ENCODE measurements at regions not wholly inside any gene's neighbourhood (a gene's known extent, or its start where the extent isn't known, plus 50 kb on each side); places are given as distances from the start of the nearest gene placed in this dataset.
"Not testable (repeated sequence)": the region's sequence is repeated elsewhere in the genome, so short reads cannot be mapped to it uniquely, and the experiment has no call there.

GRCh38 chr13:71303144-71303543 is 563.9 kb downstream of the DACH1 start:
- DNase-seq (ENCODE audit: low read depth) = no peak

DNA sequence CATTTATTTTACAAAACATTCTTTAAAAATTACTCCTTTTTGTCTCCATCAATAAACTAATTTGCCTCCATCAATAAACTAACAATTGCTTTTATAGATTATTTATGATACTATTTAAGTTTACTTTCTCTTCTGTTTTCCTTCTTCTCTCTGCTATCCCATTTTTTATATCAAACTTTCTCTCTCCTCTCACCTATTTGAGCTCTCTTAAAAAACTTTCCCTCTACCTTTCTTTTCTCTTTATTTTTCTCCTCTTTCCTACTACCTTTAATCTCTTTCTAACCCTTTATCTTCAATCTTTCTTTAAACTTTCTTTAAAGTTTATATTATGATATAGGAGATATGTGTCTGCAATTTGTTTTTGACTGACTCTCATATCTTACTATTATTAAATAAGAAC is 566.4 kb downstream of the DACH1 start:
- DNase-seq (ENCODE audit: low read depth) = no peak

- DNase-seq (ENCODE audit: low read depth) = no peak
Measured at GRCh38 chr13:71291842-71292146, 575.2 kb downstream of the DACH1 start.

- peak; percentile 75 for DNase-seq (ENCODE audit: low read depth)
Measured at GRCh38 chr13:71290963-71291841, 575.8 kb downstream of the DACH1 start.

GRCh38 chr13:71289980-71290379 is 577.0 kb downstream of the DACH1 start:
- not testable (repeated sequence) for DNase-seq (ENCODE audit: low read depth)

- no peak for DNase-seq (ENCODE audit: low read depth)
Measured at GRCh38 chr13:71285700-71286099, 581.3 kb downstream of the DACH1 start.

- DNase-seq (ENCODE audit: low read depth) = no peak
Measured at GRCh38 chr13:71278512-71278911, 588.5 kb downstream of the DACH1 start.

DNA sequence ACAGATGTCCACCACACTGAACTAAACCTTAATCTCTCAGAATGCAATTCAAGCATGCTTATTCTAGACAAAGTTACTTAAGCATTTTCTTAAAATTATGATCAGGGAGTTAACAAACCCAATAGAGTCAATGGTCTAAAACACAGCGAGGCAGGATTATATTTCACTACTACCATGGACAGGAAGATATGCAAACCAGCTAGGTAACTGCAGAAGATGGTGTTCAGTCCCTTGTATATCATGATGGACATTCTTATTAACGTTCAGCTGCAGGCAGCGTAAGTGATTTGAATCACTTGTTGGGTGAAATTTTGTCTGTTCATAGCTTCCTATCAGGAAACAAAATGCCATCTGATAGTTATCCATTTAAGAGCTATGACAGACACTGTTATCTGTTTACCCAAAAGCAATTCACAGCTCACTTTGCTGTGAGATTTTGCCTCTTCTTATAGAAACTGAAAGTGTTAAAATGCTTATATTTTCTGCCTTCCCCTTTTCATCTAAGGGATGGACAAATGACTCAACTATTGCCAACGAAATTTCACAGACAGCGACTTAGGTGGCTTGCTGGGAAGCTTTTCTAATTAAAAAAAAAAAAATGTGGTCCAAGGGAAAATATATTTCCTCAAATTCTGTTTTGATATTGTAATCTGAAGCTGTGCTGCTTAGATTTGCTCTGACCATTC is 591.9 kb downstream of the DACH1 start:
- no peak for DNase-seq (ENCODE audit: low read depth)

DNA sequence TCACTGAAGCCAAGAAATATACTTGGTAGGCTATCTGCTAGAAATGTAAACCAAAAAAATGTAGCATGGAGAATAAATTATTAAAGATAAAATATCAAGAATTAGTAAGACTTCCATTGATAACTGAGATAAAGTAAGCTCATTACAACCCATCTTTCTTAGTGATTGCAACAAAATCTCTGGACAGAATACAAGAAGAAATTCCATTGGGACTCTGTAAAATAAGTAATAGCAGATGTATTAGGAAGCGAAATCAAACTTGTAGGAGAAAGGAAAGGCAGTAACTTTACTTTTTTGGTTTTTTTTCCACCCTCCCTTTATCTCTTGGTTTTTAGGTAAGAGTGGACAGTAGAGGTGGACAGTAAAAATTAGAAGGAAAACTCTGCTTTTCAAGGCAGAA is 605.7 kb downstream of the DACH1 start:
- no peak for DNase-seq (ENCODE audit: low read depth)

GRCh38 chr13:71260246-71260645 is 606.8 kb downstream of the DACH1 start:
- DNase-seq (ENCODE audit: low read depth) = no peak

DNA sequence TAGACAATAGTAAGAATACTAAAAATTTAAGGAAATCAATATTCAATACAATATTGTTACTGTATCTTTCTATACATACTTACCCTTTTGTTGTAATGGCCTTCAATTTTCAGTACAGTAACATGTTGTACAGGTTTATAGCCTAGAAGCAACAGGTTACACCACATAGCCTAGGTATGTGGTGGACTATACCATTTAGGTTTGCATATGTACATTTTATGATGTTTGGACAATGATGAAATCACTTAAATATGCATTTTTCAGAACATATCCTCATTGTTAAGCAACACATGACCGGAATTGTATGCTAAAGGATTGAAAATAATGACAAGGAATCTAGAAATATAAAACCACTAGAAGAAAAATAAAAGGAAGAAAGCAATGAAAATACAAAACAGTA is 611.4 kb downstream of the DACH1 start:
- no peak for DNase-seq (ENCODE audit: low read depth)

GRCh38 chr13:71254384-71254783 is 612.6 kb downstream of the DACH1 start:
- no peak for DNase-seq (ENCODE audit: low read depth)

DNA sequence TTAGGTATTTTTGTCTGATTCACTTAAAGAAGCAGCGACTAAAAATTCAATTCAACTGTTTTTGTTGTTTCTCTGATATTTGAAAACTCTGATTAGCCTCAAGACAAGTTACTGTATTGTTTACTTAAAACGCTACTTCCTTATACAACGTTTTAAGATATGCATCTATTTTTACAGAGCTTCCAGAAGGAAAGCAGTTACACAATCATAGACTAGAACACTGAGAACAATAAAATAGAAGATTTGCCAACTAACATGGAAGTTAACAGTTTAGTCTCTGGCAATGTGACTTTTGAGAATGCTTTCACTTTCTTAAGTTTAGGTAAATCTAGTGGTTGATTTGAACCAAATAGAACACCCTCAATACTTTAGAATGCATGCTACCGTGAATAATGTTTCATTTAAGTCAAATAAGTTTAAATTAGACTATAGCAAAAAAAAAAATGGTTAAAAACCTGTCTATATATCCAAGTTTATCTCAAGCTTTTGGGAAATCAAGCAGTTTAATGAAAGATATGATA is 614.8 kb downstream of the DACH1 start:
- no peak for DNase-seq (ENCODE audit: low read depth)

DNA sequence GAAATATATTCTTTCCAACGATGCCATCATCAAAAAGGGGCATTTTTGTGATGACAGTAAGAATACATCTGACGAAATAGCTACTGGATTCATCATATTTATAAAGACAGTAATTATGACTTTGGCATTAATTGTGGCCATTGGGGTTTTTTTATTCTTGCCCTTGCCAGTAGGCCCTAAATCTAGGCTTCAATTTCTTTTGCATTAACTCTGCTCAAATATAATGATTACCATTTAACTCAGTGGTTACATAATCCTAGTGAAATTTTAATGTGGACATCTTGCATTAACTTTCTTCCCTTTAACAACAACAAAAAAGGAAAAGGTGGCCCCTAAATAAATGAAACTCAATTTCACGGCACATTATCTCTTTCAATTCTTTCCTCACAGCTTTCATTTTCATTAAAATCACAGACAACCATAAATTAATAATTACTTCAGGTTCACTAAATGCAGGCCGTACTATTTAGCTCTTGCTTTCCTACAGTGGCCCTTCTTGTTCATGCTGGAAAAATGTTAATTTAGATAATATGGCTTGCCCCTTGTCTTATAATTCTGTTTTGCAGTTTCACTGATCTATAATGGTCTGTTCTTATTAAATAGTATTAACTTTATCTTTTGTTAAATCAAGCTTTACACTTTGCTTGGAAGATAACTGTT is 615.6 kb downstream of the DACH1 start:
- DNase-seq (ENCODE audit: low read depth) = no peak

DNA sequence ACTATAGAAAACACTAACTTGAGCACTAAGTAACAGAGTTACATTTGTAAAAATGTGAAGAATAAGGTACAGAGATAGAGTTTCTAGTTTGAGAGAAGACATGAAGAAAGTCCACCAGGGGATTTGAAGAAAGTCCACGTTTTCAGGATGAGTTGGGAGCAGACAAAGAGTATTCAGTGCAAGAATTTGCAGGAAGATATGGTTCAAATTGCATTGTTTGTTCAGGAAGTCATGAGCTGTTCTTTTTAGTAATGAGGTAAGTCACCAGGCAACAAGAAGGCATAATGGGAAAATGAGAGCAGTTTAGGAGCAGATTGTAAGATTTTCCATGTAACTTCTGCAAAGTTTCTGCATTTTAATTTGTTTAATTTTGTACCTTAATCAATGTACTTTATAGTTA is 618.0 kb downstream of the DACH1 start:
- no peak for DNase-seq (ENCODE audit: low read depth)

DNA sequence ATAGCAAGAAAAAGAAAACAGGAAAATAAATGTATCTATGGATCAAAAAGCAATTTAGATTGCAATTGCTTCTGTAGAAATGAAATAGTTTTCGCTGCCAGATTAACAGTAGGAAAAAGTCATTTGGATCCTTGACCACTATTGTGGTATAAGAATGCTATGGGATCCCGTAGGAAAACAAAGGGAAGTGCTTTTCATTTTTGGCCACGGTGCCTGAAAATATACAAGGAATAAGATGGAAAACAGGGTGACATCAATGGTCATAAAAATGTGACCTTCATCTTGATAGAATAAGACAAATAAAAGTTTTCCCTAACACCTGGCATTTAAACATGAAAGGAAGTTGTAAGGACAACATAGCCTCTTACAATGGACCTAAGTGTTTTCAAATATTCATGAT is 622.8 kb downstream of the DACH1 start:
- no peak for DNase-seq (ENCODE audit: low read depth)

GRCh38 chr13:71242201-71242600 is 624.8 kb downstream of the DACH1 start:
- DNase-seq (ENCODE audit: low read depth) = no peak

DNA sequence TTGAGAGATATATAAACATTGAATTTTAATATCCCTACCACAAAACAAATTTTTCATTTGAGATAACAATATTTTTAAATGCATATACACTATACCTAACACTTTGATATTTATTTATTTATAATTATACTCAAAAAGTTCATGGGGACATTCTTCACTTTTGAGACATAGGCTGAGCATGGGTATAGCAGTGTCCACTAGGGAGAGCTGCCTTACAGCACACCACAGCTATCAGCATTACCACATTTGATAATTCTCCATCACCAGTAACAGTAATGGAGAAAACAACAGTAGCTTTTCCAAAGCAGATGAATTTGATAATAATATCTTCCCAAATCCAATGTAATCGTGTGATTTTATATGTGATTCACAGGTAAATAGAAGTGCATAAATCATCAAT is 626.1 kb downstream of the DACH1 start:
- DNase-seq (ENCODE audit: low read depth) = no peak

DNA sequence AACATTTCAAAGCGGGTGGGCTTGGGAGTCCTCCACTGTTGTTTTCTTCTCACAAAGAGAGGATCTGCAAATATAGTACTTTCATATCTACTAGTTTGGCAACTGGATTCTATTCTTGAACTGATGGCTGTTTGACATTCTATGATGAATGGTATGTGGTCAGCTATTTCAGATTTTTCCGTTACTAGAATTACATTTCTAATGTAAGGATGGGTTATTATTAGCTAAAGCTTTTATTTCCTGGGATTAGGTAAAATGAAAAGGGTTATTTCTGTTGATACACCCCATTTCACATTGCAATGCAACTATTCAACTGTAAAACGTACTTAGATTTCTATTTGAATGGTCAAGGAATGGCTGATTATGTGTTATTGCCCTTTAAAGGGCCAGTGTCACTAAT is 629.7 kb downstream of the DACH1 start:
- DNase-seq (ENCODE audit: low read depth) = no peak

GRCh38 chr13:71219698-71220415 is 647.1 kb downstream of the DACH1 start:
- no peak for DNase-seq (ENCODE audit: low read depth)

GRCh38 chr13:71218960-71219359 is 648.0 kb downstream of the DACH1 start:
- no peak for DNase-seq (ENCODE audit: low read depth)

GRCh38 chr13:71217827-71218226 is 649.2 kb downstream of the DACH1 start:
- no peak for DNase-seq (ENCODE audit: low read depth)

All from M059J (cell line).